Sigmoid colon (tissue), 3 donors: ENCODE measurements at regions not wholly inside any gene's neighbourhood (a gene's known extent, or its start where the extent isn't known, plus 50 kb on each side); places are given as distances from the start of the nearest gene placed in this dataset.

Source experiments
- CTCF ChIP-seq, 4 experiments: fragments of 450-650 bp in 3 of 4; fragments of 200-600 bp in 1 of 4; IDR thresholded peaks; one replicate each; pipeline ENCODE4 v1.5.1; 2016 to 2019; ENCODE audit warnings: antibody characterized with exemption in 4 of 4, mild to moderate bottlenecking in 3 of 4, moderate library complexity in 2 of 4
- POLR2A ChIP-seq, 2 donors: fragments of 450-650 bp; IDR thresholded peaks; one replicate each; pipeline ENCODE4 v1.6.1; 2016; ENCODE audit warnings: antibody characterized with exemption in 2 of 2, mild to moderate bottlenecking in 2 of 2, moderate library complexity in 2 of 2

DNA sequence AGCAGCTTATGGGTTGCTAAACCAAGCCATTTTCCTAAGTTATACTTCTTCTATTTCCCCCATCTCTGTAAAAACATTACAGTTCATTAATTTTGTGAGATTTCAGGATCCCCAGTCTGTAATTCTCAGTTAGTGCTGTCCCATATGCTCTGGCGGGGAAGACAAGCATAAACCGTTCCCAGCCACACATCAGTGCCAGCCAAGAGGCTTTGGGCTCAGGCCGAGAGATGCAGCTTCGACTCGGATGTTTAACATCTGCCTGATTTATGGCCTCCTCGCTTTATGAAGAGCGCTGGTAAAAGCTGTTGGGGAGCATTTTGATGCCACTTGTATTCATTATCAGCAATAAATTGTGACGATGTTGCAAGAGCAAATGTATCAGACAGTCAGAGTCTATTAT, 349.1 kb upstream of the CCDC196 start:
- TF ChIP-seq CTCF (IDR thresholded peaks at IDR 0.05) (no peak), POLR2A (IDR thresholded peaks at IDR 0.05) (no peak)
